HG02943 (cell line): ENCODE measurements at regions not wholly inside any gene's neighbourhood (a gene's known extent, or its start where the extent isn't known, plus 50 kb on each side); places are given as distances from the start of the nearest gene placed in this dataset.

Experiments used
- ATAC-seq: cut with Tn5 transposase; IDR thresholded peaks from one replicate; pipeline ENCODE4 v1.9.1; 2021; ENCODE audit warnings: mild to moderate bottlenecking, low read depth, moderate library complexity; ENCODE audit not compliant: unreplicated experiment

GRCh38 chr13:40456397-40456953, 210.0 kb downstream of the FOXO1 start:
- ATAC-seq: no peak

- ATAC-seq: no peak
Observed at GRCh38 chr13:40456979-40457553, 209.4 kb downstream of the FOXO1 start.

- no peak for ATAC-seq
Observed at GRCh38 chr13:40457929-40458719, 208.3 kb downstream of the FOXO1 start.

- no peak for ATAC-seq
Observed at GRCh38 chr13:40458720-40458990, 207.8 kb downstream of the FOXO1 start.

- ATAC-seq: no peak
Observed at GRCh38 chr13:40460116-40460515, 206.3 kb downstream of the FOXO1 start.

GRCh38 chr13:40464337-40465014, 202.0 kb downstream of the FOXO1 start:
- ATAC-seq: no peak

- no peak for ATAC-seq
Observed at GRCh38 chr13:40465015-40465390, 201.4 kb downstream of the FOXO1 start.

GRCh38 chr13:40466272-40466671, 200.2 kb downstream of the FOXO1 start:
- no peak for ATAC-seq

GRCh38 chr13:40468227-40468838, 198.1 kb downstream of the FOXO1 start:
- no peak for ATAC-seq

- no peak for ATAC-seq
Observed at GRCh38 chr13:40469581-40470310, 196.7 kb downstream of the FOXO1 start.

- ATAC-seq: no peak
Observed at GRCh38 chr13:40470660-40471059, 195.8 kb downstream of the FOXO1 start.

- ATAC-seq: no peak
Observed at GRCh38 chr13:40471076-40471475, 195.4 kb downstream of the FOXO1 start.

- ATAC-seq: no peak
Observed at GRCh38 chr13:40471911-40472310, 194.5 kb downstream of the FOXO1 start.

- ATAC-seq: no peak
Observed at GRCh38 chr13:40472427-40473220, 193.8 kb downstream of the FOXO1 start.

- no peak for ATAC-seq
Observed at GRCh38 chr13:40475617-40476016, 190.8 kb downstream of the FOXO1 start.

- no peak for ATAC-seq
Observed at GRCh38 chr13:40476175-40476958, 190.1 kb downstream of the FOXO1 start.

- ATAC-seq: no peak
Observed at GRCh38 chr13:40477623-40478608, 188.5 kb downstream of the FOXO1 start.

GRCh38 chr13:40478775-40479174, 187.7 kb downstream of the FOXO1 start:
- no peak for ATAC-seq
